HG03108 (cell line): ENCODE measurements at regions not wholly inside any gene's neighbourhood (a gene's known extent, or its start where the extent isn't known, plus 50 kb on each side); places are given as distances from the start of the nearest gene placed in this dataset.
"Not testable (repeated sequence)": the region's sequence is repeated elsewhere in the genome, so short reads cannot be mapped to it uniquely, and the experiment has no call there.

Experiments used
- ATAC-seq: cut with Tn5 transposase; IDR thresholded peaks from one replicate; pipeline ENCODE4 v1.9.1; 2021; ENCODE audit warnings: moderate library complexity; ENCODE audit not compliant: unreplicated experiment

- ATAC-seq: not testable (repeated sequence)
Measured at GRCh38 chr21:7956074-7956452, 2565.3 kb upstream of the TPTE start.

- ATAC-seq: not testable (repeated sequence)
Measured at GRCh38 chr21:7956998-7957712, 2564.2 kb upstream of the TPTE start.

GRCh38 chr21:7957713-7958064 is 2563.7 kb upstream of the TPTE start:
- no peak for ATAC-seq
